AG08396 (cell line): ENCODE measurements at regions not wholly inside any gene's neighbourhood (a gene's known extent, or its start where the extent isn't known, plus 50 kb on each side); places are given as distances from the start of the nearest gene placed in this dataset.
"Not testable (repeated sequence)": the region's sequence is repeated elsewhere in the genome, so short reads cannot be mapped to it uniquely, and the experiment has no call there.

ENCODE experiments used
- DNase-seq: peaks from one replicate; pipeline ENCODE4 v3.0.0; 2012; ENCODE audit warnings: low spot score, mixed read lengths

- no peak for DNase-seq
Measured at GRCh38 chr11:134664447-134665187, 252.6 kb upstream of the B3GAT1 start.

DNA sequence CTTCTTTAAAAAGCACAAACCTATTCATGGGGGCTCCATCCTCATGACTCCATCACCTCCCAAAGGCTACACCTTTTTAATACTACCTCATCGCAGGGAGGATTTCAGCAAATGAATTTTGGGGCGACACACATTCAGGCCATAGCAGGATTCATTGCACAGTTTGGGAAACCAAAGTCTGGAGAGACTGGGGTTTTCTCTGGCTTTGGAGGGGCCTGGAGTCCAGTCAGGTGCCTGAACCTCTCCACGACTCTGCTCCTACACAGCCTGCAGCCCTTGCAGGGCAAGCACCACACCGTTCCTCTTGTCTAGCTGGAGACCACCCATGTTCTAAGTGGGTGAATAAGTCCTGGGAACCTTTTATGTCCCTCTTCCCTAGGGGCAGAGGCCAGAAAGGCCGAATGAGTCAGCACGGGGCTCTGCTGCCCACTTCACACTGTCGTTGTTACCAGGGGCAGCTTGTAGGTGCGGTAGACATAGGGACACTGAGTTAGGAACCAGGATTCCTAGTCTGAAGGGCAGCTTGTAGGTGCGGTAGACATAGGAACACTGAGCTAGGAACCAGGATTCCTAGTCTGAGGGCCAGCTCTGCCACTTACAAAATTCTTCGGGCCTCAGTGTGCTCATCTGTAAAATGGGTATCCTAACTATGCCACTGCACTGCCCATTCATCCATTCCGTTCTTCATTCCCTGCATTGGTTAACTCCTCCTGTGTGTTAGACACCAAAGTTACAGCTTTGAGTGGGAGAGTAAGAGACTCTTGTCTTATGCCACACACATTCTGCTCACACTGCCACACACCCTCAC, 251.7 kb upstream of the B3GAT1 start:
- no peak for DNase-seq

- no peak for DNase-seq
Measured at GRCh38 chr11:134662629-134663360, 250.8 kb upstream of the B3GAT1 start.

GRCh38 chr11:134661660-134662059, 249.6 kb upstream of the B3GAT1 start:
- no peak for DNase-seq

- DNase-seq: no peak
Measured at GRCh38 chr11:134660416-134660815, 248.4 kb upstream of the B3GAT1 start.

GRCh38 chr11:134659882-134660281, 247.8 kb upstream of the B3GAT1 start:
- no peak for DNase-seq

DNA sequence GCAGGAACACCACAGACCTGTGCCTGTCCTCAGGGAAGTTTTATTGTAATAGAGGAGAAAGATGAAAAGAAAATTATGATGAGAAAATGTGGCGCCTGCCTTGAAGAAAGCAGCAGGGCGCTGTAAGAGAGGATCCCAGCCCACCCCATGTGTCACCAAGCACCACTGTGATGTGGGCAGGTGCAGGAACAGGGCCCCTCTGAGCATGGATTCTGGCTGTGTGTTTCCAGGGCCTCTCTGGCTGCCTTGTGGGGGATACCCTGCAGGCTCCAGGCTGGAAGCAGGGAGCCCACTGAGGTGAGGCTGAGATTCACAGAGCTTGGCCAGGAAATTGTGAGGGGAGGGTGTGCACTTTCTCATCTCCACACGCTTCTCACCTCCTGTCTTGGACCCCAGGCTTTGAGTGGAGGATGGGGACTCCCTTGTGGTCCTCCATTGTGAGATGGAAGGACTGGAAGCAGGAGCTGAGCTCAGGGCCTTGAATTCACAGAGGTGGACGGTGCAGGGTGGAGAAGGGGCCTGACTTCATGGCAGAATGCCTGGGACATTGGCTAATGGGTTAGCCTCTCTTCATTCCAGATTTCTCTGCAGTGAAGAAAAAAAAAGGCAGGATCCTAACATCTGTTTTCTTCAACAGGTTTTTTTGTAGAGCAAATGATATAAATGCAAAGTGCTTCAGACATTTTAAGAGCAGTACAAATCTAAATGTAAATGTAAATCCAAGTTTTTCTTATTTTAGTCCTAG, 246.6 kb upstream of the B3GAT1 start:
- DNase-seq: no peak

GRCh38 chr11:134657631-134658030, 245.6 kb upstream of the B3GAT1 start:
- no peak for DNase-seq

- no peak for DNase-seq
Measured at GRCh38 chr11:134656861-134657540, 245.0 kb upstream of the B3GAT1 start.

DNA sequence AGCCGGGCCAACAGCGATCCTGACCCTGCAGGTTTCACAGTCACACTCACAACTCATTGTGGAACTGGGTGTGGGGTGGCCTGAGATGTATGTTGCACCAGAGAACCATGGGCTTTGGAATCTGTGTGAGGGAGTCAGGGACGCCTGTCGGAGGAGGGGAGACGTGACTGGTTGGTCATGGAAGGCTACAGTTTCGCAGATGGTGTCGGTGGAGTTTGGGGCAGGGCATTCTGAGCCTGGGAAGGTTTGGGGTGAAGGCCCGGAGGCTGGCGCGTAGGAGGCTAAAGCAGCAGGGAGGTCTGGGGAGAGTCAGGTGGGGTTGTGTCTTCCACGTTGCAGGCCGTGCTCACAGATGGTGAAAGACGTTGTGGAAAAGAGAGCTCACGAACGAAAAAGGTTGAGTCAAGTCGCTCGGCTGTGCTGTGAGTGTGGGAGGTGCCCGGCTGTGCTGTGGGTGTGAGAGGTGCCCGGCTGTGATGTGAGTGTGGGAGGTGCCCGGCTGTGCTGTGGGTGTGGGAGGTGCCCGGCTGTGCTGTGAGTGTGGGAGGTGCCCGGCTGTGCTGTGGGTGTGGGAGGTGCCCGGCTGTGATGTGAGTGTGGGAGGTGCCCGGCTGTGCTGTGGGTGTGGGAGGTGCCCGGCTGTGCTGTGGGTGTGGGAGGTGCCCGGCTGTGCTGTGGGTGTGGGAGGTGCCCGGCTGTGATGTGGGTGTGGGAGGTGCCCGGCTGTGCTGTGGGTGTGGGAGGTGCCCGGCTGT, 244.2 kb upstream of the B3GAT1 start:
- DNase-seq: not testable (repeated sequence)

- no peak for DNase-seq
Measured at GRCh38 chr11:134655189-134655989, 243.3 kb upstream of the B3GAT1 start.

DNA sequence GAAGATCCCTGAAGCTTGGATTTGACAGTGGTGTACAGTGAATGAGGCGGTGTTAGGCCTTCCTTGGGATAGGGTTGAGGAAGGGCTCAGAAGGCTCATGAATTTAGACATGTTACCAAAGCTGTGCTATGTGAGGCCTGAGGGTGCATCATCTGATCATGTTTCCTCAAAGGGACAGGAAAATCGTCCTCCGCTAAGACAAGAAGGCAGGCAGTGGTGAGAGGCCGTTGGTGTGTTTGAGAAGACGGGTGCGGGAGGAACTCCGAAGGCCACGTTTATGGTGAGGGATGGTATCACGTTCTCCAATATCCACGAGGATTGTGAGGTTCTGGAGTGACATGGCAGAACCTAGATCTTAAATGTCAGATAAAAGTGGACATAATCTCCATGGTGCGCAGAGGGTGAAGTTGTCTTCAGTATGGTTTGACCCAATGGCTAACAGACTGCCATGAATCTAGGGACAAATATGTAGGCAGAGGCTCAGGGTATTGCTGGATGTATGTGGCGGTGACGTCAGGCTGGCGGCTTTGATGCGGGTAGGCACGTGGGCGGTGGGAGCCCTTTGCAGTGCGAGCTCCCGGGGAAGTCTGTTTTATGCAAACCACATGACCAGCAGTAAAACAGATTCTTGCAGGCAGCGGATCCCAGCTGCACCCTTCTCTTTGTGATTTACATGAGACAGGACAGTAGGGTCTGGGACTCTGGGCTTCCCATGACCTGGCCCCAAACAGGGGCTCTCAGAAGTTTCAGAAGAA, 242.3 kb upstream of the B3GAT1 start:
- no peak for DNase-seq

GRCh38 chr11:134652586-134653255, 240.7 kb upstream of the B3GAT1 start:
- no peak for DNase-seq

DNA sequence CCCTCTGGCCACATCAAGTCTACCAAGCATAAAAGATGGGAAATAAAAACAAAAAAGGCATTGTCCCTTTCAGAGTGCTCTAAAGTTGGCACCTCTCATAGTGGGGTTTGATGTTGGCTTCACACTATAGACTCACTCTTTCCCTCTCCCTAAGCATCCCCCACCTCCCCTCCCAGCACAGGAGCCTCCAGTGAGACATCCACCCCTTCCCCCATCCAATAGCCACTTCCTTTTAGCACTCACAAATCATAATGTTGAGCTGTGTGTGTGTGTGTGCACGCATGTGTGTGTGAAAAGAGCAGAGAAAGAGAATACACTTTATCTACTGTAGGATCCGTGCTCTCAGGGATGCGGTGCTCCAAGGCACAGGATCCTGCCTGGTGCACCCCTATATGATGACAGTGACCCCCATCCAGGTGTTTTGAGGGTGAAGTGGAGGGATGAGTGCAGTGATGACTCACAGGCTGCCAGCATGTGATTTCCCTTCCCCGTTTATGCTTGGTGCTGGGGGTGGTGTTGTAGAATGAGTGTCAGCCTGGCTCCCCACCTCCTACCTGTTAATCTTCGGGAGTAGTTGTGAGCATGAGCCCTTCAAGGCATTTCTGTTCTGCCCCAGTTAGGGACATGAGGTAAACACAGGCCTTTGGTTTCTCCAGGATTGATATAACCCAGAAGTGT, 235.2 kb upstream of the B3GAT1 start:
- no peak for DNase-seq

- DNase-seq: no peak
Measured at GRCh38 chr11:134646561-134646960, 234.5 kb upstream of the B3GAT1 start.

DNA sequence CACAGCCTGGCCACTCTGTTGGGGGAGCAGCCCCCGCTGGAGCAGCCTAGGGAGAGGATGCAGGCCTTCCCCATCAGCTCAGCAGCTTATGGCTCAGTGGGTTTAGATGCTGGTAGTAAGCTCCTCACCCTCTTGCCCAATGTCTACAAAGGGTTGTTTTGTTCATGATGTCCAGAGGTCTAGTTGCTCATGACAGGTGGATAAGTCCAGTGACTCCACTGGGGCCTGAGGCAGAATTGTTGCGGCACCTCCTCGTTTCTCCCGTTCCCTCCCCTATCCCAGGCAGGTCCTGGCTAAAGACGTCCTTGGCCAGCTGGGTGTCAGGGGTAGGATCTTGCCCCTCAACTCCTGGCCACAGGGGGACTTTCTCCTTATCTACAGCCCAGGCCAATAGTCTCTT, 233.5 kb upstream of the B3GAT1 start:
- no peak for DNase-seq

GRCh38 chr11:134644476-134645456, 232.7 kb upstream of the B3GAT1 start:
- DNase-seq: no peak
